DMS53 treated with DMSO at 0.1 percent for 48 hours (cell line): ENCODE measurements at regions not wholly inside any gene's neighbourhood (a gene's known extent, or its start where the extent isn't known, plus 50 kb on each side); places are given as distances from the start of the nearest gene placed in this dataset.

ENCODE experiments used
- DNase-seq: peaks from one replicate; lab custom pipeline; 2025; ENCODE audit not compliant: unreplicated experiment; lab: John Stamatoyannopoulos, UW

- DNase-seq: no peak
These were observed 394.6 kb upstream of the IL12A start for GRCh38 chr3:159593927-159594605.

DNA sequence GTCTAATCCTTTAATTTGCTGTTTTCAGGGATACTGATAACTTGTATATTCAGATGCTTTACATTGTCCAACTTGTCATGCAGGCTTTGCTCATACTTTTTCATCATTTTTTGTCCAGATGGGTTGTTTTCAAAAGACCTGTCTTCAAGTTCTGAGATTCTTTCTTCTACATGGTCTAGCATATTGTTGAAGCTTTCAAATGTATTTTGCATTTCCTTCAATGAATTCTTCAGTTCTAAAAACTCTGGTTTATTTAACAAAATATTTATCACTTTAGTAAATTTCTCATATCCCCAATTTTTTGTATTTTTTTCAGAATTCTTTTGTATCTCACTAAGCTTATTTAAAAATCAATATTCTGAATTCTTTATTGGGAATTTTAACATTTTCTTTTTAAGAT is 388.3 kb upstream of the IL12A start:
- DNase-seq: no peak

GRCh38 chr3:159604151-159604581 is 384.5 kb upstream of the IL12A start:
- DNase-seq: no peak

- no peak for DNase-seq
These were observed 383.5 kb upstream of the IL12A start for GRCh38 chr3:159605101-159605500.

- DNase-seq: no peak
These were observed 382.9 kb upstream of the IL12A start for GRCh38 chr3:159605776-159606175.

GRCh38 chr3:159607856-159608255 is 380.8 kb upstream of the IL12A start:
- no peak for DNase-seq

GRCh38 chr3:159608311-159608710 is 380.3 kb upstream of the IL12A start:
- DNase-seq: no peak

GRCh38 chr3:159609625-159610024 is 379.0 kb upstream of the IL12A start:
- DNase-seq: no peak

DNA sequence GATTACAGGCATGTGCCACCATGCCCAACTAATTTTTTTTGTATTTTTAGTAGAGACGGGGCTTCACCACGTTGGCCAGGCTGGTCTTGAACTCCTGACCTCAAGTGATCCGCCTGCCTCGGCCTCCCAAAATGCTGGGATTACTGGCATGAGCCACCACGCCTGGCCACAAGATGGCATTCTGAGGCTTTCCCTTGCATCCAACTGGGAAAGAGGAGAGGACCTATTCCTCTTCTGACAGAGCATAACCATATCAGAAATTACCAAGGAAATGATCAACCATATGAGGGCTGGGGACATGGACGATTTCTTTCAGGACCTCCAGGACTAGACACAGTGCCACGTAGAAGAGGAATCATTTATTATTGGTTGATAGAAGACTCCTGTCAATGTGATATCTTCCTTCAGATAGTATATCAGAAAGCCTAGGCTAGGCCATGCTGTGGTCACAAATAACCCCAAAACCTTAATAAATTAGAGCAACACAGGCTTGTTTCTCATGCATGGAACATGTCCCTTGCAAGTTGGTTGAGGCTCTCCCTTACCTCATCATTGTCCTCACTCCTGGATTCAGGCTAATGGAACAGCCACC is 372.3 kb upstream of the IL12A start:
- no peak for DNase-seq

GRCh38 chr3:159619341-159619885 is 369.2 kb upstream of the IL12A start:
- DNase-seq: no peak

GRCh38 chr3:159620281-159620680 is 368.4 kb upstream of the IL12A start:
- no peak for DNase-seq

GRCh38 chr3:159620873-159621272 is 367.8 kb upstream of the IL12A start:
- no peak for DNase-seq

DNA sequence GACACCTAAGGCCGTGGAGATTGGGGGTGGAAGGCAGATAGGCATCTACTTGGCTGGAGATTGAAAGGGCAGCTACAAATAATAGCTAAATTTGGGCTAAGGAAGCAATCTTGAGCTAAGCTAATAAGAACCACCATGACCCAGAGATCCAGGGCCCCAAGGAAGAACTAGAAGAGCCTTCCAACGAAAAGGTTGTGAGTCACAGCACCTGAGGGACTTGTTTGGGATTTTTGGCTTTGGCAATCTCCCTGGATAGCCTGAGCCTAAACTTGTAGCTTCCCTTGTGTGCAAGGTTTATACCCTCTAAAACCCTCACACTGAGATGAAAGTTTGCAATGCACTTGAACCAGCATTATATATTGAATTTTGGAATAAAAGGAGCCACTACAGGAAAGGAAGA is 364.0 kb upstream of the IL12A start:
- no peak for DNase-seq

- DNase-seq: no peak
These were observed 363.0 kb upstream of the IL12A start for GRCh38 chr3:159625594-159625993.

- DNase-seq: no peak
These were observed 362.0 kb upstream of the IL12A start for GRCh38 chr3:159626598-159626997.

DNA sequence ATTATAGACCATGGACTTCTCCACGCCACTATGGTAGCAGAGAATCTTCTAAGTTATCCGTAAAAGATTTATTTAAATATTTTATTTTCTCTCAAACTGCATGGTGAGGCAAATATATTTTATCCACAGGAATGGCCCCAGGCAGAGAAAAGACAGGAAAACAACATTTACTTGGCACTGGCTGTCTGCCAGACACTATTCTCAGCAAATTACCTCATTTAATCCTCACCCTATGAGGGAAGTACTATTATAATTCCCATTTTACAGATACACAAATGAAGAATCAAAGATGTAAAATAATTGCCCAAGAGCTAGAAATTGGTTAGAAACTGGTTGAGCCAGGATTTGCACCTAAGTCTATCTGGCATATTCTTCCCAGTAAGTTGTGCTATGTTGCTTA is 361.4 kb upstream of the IL12A start:
- DNase-seq: no peak

DNA sequence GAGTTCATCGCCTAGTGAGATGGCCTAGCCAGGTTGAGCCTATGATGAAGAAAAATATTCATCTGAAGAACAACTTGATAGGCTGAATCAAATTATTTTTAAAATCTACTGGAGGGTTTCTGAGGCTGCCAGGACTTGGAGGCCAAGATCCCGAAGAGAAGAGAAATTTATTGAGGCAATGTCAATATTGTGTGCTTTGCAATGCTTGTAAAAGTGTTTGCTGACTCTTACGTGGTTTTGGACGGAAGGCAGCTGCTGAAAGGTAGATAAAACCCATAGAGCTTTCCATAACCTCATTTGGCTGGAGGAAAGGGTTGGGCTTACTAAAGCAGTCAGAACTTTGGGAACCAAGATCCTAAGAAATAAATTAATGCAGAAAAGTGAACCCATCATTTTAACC is 361.0 kb upstream of the IL12A start:
- no peak for DNase-seq

- DNase-seq: no peak
These were observed 359.1 kb upstream of the IL12A start for GRCh38 chr3:159629329-159630084.

- DNase-seq: no peak
These were observed 357.4 kb upstream of the IL12A start for GRCh38 chr3:159631226-159631625.

GRCh38 chr3:159632128-159632527 is 356.5 kb upstream of the IL12A start:
- no peak for DNase-seq

DNA sequence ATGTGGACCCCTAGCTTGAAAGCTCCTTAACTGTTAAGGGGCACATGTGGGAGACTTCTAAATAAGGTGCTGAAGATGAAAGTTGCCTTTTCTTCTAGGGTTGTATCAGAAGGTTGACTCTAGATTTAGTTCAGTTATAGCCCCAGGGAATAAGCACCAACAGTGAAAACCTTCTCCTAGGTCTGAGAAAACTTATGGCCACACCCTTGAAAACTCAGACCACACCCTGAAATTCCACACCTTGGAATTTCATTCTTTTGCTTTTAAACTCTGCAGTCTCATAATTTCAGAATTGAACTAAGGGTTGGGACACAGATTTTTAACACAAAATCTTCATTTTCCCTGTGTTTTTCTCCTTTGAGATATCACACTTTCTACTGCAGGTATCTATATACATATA is 355.8 kb upstream of the IL12A start:
- DNase-seq: no peak

GRCh38 chr3:159634483-159634882 is 354.2 kb upstream of the IL12A start:
- no peak for DNase-seq
